Adrenal gland (tissue), 5 donors: ENCODE measurements at regions not wholly inside any gene's neighbourhood (a gene's known extent, or its start where the extent isn't known, plus 50 kb on each side); places are given as distances from the start of the nearest gene placed in this dataset.

ENCODE experiments used
- POLR2A ChIP-seq, 2 donors: fragments of 450-650 bp; IDR thresholded peaks; one replicate each; pipeline ENCODE4 v1.6.1; 2017; ENCODE audit warnings: antibody characterized with exemption in 2 of 2, mild to moderate bottlenecking in 2 of 2, moderate library complexity in 1 of 2
- TF ChIP-seq, protein P1 (sequence below), 6 experiments: fragments of 450-650 bp in 4 of 6; fragments of 200-600 bp in 2 of 6; sonication (generic) in 1 of 6; IDR thresholded peaks; 1 replicate in 5 of 6; 2 replicates in 1 of 6; pipeline versions ENCODE4 v1.5.1 to v1.8.0; 2016 to 2021; ENCODE audit warnings: antibody characterized with exemption in 6 of 6, mild to moderate bottlenecking in 2 of 6, moderate library complexity in 1 of 6
- donor health status: DM: no; HTN: no; CAD: no.

- no peak for TF ChIP-seq POLR2A (IDR thresholded peaks at IDR 0.05)
- TF ChIP-seq, protein P1, sequence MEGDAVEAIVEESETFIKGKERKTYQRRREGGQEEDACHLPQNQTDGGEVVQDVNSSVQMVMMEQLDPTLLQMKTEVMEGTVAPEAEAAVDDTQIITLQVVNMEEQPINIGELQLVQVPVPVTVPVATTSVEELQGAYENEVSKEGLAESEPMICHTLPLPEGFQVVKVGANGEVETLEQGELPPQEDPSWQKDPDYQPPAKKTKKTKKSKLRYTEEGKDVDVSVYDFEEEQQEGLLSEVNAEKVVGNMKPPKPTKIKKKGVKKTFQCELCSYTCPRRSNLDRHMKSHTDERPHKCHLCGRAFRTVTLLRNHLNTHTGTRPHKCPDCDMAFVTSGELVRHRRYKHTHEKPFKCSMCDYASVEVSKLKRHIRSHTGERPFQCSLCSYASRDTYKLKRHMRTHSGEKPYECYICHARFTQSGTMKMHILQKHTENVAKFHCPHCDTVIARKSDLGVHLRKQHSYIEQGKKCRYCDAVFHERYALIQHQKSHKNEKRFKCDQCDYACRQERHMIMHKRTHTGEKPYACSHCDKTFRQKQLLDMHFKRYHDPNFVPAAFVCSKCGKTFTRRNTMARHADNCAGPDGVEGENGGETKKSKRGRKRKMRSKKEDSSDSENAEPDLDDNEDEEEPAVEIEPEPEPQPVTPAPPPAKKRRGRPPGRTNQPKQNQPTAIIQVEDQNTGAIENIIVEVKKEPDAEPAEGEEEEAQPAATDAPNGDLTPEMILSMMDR (IDR thresholded peaks at IDR 0.05) = no peak
These were observed 288.0 kb upstream of the HDAC4 start for GRCh38 chr2:239688840-239689239.
